ENCODE measurements at regions not wholly inside any gene's neighbourhood (a gene's known extent, or its start where the extent isn't known, plus 50 kb on each side); places are given as distances from the start of the nearest gene placed in this dataset.

- H3K9me3 Mint-ChIP-seq, result no peaks in the 10 kb centered on the region
- no peaks in the 10 kb centered on the region for H4K20me1 ChIP-seq (replicated peaks; ENCODE audit: insufficient read depth)
- no peaks in the 10 kb centered on the region for H3K27me3 ChIP-seq (ENCODE audit: insufficient read depth)
- TF ChIP-seq NANOG (IDR thresholded peaks at IDR 0.05; ENCODE audit: borderline replicate concordance), result no peak
- TF ChIP-seq STAT1 (IDR thresholded peaks at IDR 0.05; ENCODE audit: unreplicated experiment), result no peak
- no peak for TF ChIP-seq EZH2phosphoT487 (IDR thresholded peaks at IDR 0.05; ENCODE audit: unreplicated experiment)
- TF ChIP-seq POLR2AphosphoS5 (IDR thresholded peaks at IDR 0.05; ENCODE audit: low read depth), result no peak
- TF ChIP-seq REST (IDR thresholded peaks at IDR 0.05; ENCODE audit: unreplicated experiment), result no peak
- no peak for TF ChIP-seq ZNF331 (CRISPR knock-in tag; IDR thresholded peaks at IDR 0.05; ENCODE audit: low read depth)
- no peak for TF ChIP-seq ETS1 (IDR thresholded peaks at IDR 0.05)
- TF ChIP-seq ZNF114 (CRISPR knock-in tag; IDR thresholded peaks at IDR 0.05), result no peak
- TF ChIP-seq CREB1 (CRISPR knock-in tag; IDR thresholded peaks at IDR 0.05; ENCODE audit: low read depth), result no peak
- TF ChIP-seq EZH2 (IDR thresholded peaks at IDR 0.05; ENCODE audit: low read depth, unreplicated experiment), result no peak
- TF ChIP-seq ZNF462 (CRISPR knock-in tag; IDR thresholded peaks at IDR 0.05), result no peak
- TF ChIP-seq CTCF (conservative IDR thresholded peaks at IDR 0.05; ENCODE audit: low read depth in 2 of 2), result no peak
- TF ChIP-seq JUNB (IDR thresholded peaks at IDR 0.05; ENCODE audit: unreplicated experiment), result no peak
- H3K4me3 Mint-ChIP-seq, result no peak overlapping the region
- H3K27ac Mint-ChIP-seq, result no peak overlapping the region
- H3K4me2 ChIP-seq, result no peak overlapping the region
- DNase-seq (ENCODE audit: low spot score) (no peak), ATAC-seq (no peak)
- no peaks in the 10 kb centered on the region for H3F3A ChIP-seq (replicated peaks; ENCODE audit: low read depth)
- no peak overlapping the region for H3K4me3 ChIP-seq
- no peak overlapping the region for H3K27ac ChIP-seq (ENCODE audit: low read depth)
- H3K9me2 ChIP-seq (ENCODE audit: insufficient read depth), result no peaks in the 10 kb centered on the region
- no peaks in the 10 kb centered on the region for H3K4me1 Mint-ChIP-seq
- no peak overlapping the region for H2AFZ ChIP-seq
- no peaks in the 10 kb centered on the region for H3K4me1 ChIP-seq (ENCODE audit: insufficient read depth)
- H3K27me3 Mint-ChIP-seq (ENCODE audit: insufficient read depth, low read depth, poor library complexity), result peaks cover 1% of the 10 kb centered on the region
- no peaks in the 10 kb centered on the region for H3K36me3 ChIP-seq (ENCODE audit: insufficient read depth)
- H3K79me2 ChIP-seq (replicated peaks; ENCODE audit: insufficient read depth), result no peaks in the 10 kb centered on the region
- H3K36me3 Mint-ChIP-seq (ENCODE audit: low read depth), result no peaks in the 10 kb centered on the region
Measured at GRCh38 chr2:51256736-51257135, 224.8 kb upstream of the NRXN1 start.

Data from GM23338 (cell line).